A204.1 (cell line): ENCODE measurements at regions not wholly inside any gene's neighbourhood (a gene's known extent, or its start where the extent isn't known, plus 50 kb on each side); places are given as distances from the start of the nearest gene placed in this dataset.
A peak's percentile ranks its signal among the peaks of the same experiment; 100 is the strongest.

Experiments used
- FAIRE-seq: peaks from 2 replicates; lab custom pipeline; 2012; peaks lifted over from hg19 to GRCh38; lab: Jason Lieb, UNC

GRCh38 chr21:16492892-16493291 lies 763.1 kb downstream of the USP25 start:
- FAIRE-seq = no peak

- peak; percentile 19 for FAIRE-seq
Measured at GRCh38 chr21:16496609-16497008, 766.8 kb downstream of the USP25 start.

- no peak for FAIRE-seq
Measured at GRCh38 chr21:16500271-16500670, 770.5 kb downstream of the USP25 start.

- FAIRE-seq = no peak
Measured at GRCh38 chr21:16502273-16502672, 772.5 kb downstream of the USP25 start.

- FAIRE-seq = no peak
Measured at GRCh38 chr21:16502897-16503296, 773.1 kb downstream of the USP25 start.

GRCh38 chr21:16504281-16504680 lies 774.5 kb downstream of the USP25 start:
- FAIRE-seq = peak; percentile 64

- FAIRE-seq = no peak
Measured at GRCh38 chr21:16504766-16505165, 775.0 kb downstream of the USP25 start.

- FAIRE-seq = no peak
Measured at GRCh38 chr21:16509476-16509875, 779.7 kb downstream of the USP25 start.

GRCh38 chr21:16514316-16514715 lies 784.5 kb downstream of the USP25 start:
- FAIRE-seq = no peak

- FAIRE-seq = no peak
Measured at GRCh38 chr21:16517383-16517782, 787.6 kb downstream of the USP25 start.

- FAIRE-seq = no peak
Measured at GRCh38 chr21:16519036-16519435, 789.3 kb downstream of the USP25 start.

- no peak for FAIRE-seq
Measured at GRCh38 chr21:16519644-16520043, 789.9 kb downstream of the USP25 start.

- FAIRE-seq = no peak
Measured at GRCh38 chr21:16522548-16522947, 792.8 kb downstream of the USP25 start.

GRCh38 chr21:16530656-16531055 lies 800.9 kb downstream of the USP25 start:
- FAIRE-seq = no peak

GRCh38 chr21:16532840-16533239 lies 803.1 kb downstream of the USP25 start:
- no peak for FAIRE-seq

- FAIRE-seq = no peak
Measured at GRCh38 chr21:16533692-16534407, 804.1 kb downstream of the USP25 start.

- FAIRE-seq = peak; percentile 96
Measured at GRCh38 chr21:16534408-16535101, 804.8 kb downstream of the USP25 start.

- FAIRE-seq = no peak
Measured at GRCh38 chr21:16535102-16535422, 805.3 kb downstream of the USP25 start.

- peak; percentile 58 for FAIRE-seq
Measured at GRCh38 chr21:16535626-16536025, 805.8 kb downstream of the USP25 start.

- FAIRE-seq = no peak
Measured at GRCh38 chr21:16536140-16536539, 806.4 kb downstream of the USP25 start.

- peak; percentile 94 for FAIRE-seq
Measured at GRCh38 chr21:16536643-16537434, 807.1 kb downstream of the USP25 start.

- FAIRE-seq = no peak
Measured at GRCh38 chr21:16537501-16537900, 807.7 kb downstream of the USP25 start.

GRCh38 chr21:16538405-16538804 lies 808.6 kb downstream of the USP25 start:
- FAIRE-seq = no peak
